Esophagus muscularis mucosa (tissue), 4 donors: ENCODE measurements at regions not wholly inside any gene's neighbourhood (a gene's known extent, or its start where the extent isn't known, plus 50 kb on each side); places are given as distances from the start of the nearest gene placed in this dataset.
"Not testable (repeated sequence)": the region's sequence is repeated elsewhere in the genome, so short reads cannot be mapped to it uniquely, and the experiment has no call there.

ENCODE experiments used
- DNase-seq: peaks from one replicate; pipeline ENCODE4 v3.0.0-alpha.2; 2017; ENCODE audit errors: extremely low spot score
- H3K27ac ChIP-seq, 4 donors: fragments of 200-600 bp; sonication (generic); replicated peaks in 1 of 4; 1 replicate in 3 of 4; 2 replicates in 1 of 4; pipeline ENCODE4 v1.5.1; 2016 to 2019; ENCODE audit warnings: mild to moderate bottlenecking in 1 of 4
- H3K27me3 ChIP-seq, 4 donors: fragments of 200-600 bp; sonication (generic); one replicate each; pipeline versions ENCODE4 v1.5.1 to v1.6.0; 2016 to 2019
- H3K36me3 ChIP-seq, 4 donors: fragments of 200-600 bp; sonication (generic); one replicate each; pipeline ENCODE4 v1.5.1; 2016 to 2019
- H3K4me1 ChIP-seq, 4 donors: fragments of 200-600 bp; sonication (generic); one replicate each; pipeline ENCODE4 v1.5.1; 2016 to 2019
- H3K4me3 ChIP-seq, 4 donors: fragments of 200-600 bp; sonication (generic); 1 replicate in 2 of 4; 2 replicates in 2 of 4; pipeline ENCODE4 v1.5.1; 2016 to 2019; ENCODE audit warnings: mild to moderate bottlenecking in 4 of 4, moderate library complexity in 1 of 4
- H3K9me3 ChIP-seq, 4 donors: fragments of 200-600 bp; sonication (generic); 1 replicate in 3 of 4; 2 replicates in 1 of 4; pipeline ENCODE4 v1.5.1; 2016 to 2019
- CTCF ChIP-seq, 3 experiments: fragments of 200-600 bp in 2 of 3; fragments of 450-650 bp in 1 of 3; sonication (generic) in 2 of 3; IDR thresholded peaks; one replicate each; pipeline ENCODE4 v1.5.1; 2017 to 2019; ENCODE audit warnings: antibody characterized with exemption in 3 of 3, mild to moderate bottlenecking in 2 of 3, moderate library complexity in 1 of 3
- EP300 ChIP-seq: sonication (generic); formaldehyde crosslinking; IDR thresholded peaks from one replicate; pipeline ENCODE4 v1.6.1; 2017; ENCODE audit warnings: antibody characterized with exemption
- POLR2A ChIP-seq: fragments of 450-650 bp; IDR thresholded peaks from one replicate; pipeline ENCODE4 v1.6.1; 2017; ENCODE audit warnings: antibody characterized with exemption, moderate library complexity, mild to moderate bottlenecking, low read depth
- POLR2AphosphoS5 ChIP-seq, 2 donors: sonication (generic); formaldehyde crosslinking; IDR thresholded peaks; one replicate each; pipeline ENCODE4 v1.6.1; 2017; ENCODE audit warnings: antibody characterized with exemption in 2 of 2
- WGBS: methylation state at CpG from one replicate; pipeline ENCODE4 v1.1.5; 2018; 5-methylcytosine and 5-hydroxymethylcytosine counted together
- intact Hi-C: fragments of 100-400 bp; cut with DNase I; formaldehyde crosslinking; loops from one replicate; pipeline ENCODE4 v1.15.1; 2023

GRCh38 chr16:22646948-22647556 lies 136.4 kb downstream of the NPIPB5 start:
- intact Hi-C loops, result loop anchor here (10.0 kb wide), 1 partner anchor 1528 kb away; no protein-coding TSS in a partner anchor
- TF ChIP-seq EP300, result no peak
- no peak for TF ChIP-seq CTCF (IDR thresholded peaks at IDR 0.05)
- no peak for TF ChIP-seq POLR2AphosphoS5 (IDR thresholded peaks at IDR 0.05)
- TF ChIP-seq POLR2A, result no peak
- no peak for DNase-seq
- Histone ChIP-seq H3K9me3 (no peaks in the 10 kb centered on the region), H3K27ac (no peak overlapping the region), H3K27me3 (peaks cover 0 to 34% (median 2%) of the 10 kb centered on the region in 4 donors), H3K4me3 (no peak overlapping the region), H3K4me1 (no peaks in the 10 kb centered on the region), H3K36me3 (no peaks in the 10 kb centered on the region)
- WGBS, result 63% methylated on average over 7 of the region's 7 CpGs

GRCh38 chr16:22648141-22648540 lies 137.4 kb downstream of the NPIPB5 start:
- 70% methylated on average over 4 of the region's 4 CpGs for WGBS
- DNase-seq, result no peak

GRCh38 chr16:22648941-22649340 lies 138.2 kb downstream of the NPIPB5 start:
- Histone ChIP-seq H3K9me3 (no peaks in the 10 kb centered on the region), H3K27me3 (peaks cover 0 to 26% (median 2%) of the 10 kb centered on the region in 4 donors), H3K4me3 (no peak overlapping the region), H3K27ac (no peak overlapping the region), H3K4me1 (no peaks in the 10 kb centered on the region), H3K36me3 (no peaks in the 10 kb centered on the region)
- DNase-seq, result no peak
- TF ChIP-seq CTCF (IDR thresholded peaks at IDR 0.05) (no peak), POLR2A (no peak), EP300 (no peak), POLR2AphosphoS5 (IDR thresholded peaks at IDR 0.05) (no peak)
- intact Hi-C loops, result loop anchor here (10.0 kb wide), 1 partner anchor 1526 kb away; no protein-coding TSS in a partner anchor
- WGBS, result 87% methylated on average over 4 of the region's 4 CpGs

More at GRCh38 chr16:22648141-22648540, 137.4 kb downstream of the NPIPB5 start:
- Histone ChIP-seq H3K9me3 (no peaks in the 10 kb centered on the region), H3K27me3 (peaks cover 0 to 27% (median 2%) of the 10 kb centered on the region in 4 donors), H3K36me3 (no peaks in the 10 kb centered on the region), H3K4me1 (no peaks in the 10 kb centered on the region), H3K4me3 (no peak overlapping the region), H3K27ac (no peak overlapping the region)
- intact Hi-C loops, result loop anchor here (10.0 kb wide), 1 partner anchor 1527 kb away; no protein-coding TSS in a partner anchor
- TF ChIP-seq CTCF (IDR thresholded peaks at IDR 0.05) (no peak), POLR2AphosphoS5 (IDR thresholded peaks at IDR 0.05) (no peak), POLR2A (no peak)

GRCh38 chr16:22651111-22651817 lies 140.6 kb downstream of the NPIPB5 start:
- H3K36me3 ChIP-seq, H3K4me3 ChIP-seq, H3K4me1 ChIP-seq, intact Hi-C loops, H3K27ac ChIP-seq, H3K9me3 ChIP-seq, DNase-seq: not testable (repeated sequence)
- H3K27me3 ChIP-seq, result peaks cover 0 to 16% (median 2%) of the 10 kb centered on the region in 4 donors
- 89% methylated on average over 6 of the region's 6 CpGs for WGBS

GRCh38 chr16:22652463-22652845 lies 141.8 kb downstream of the NPIPB5 start:
- WGBS, result 78% methylated on average over 2 of the region's 2 CpGs
- DNase-seq, result no peak

More at GRCh38 chr16:22652463-22652845, 141.8 kb downstream of the NPIPB5 start:
- H3K4me1 ChIP-seq, result no peaks in the 10 kb centered on the region
- TF ChIP-seq CTCF (IDR thresholded peaks at IDR 0.05) (no peak), EP300 (no peak), POLR2A (no peak), POLR2AphosphoS5 (IDR thresholded peaks at IDR 0.05) (no peak)
- H3K27me3 ChIP-seq, result peaks cover 0 to 16% (median 2%) of the 10 kb centered on the region in 4 donors
- intact Hi-C loops, result no loop called here
- no peak overlapping the region for H3K4me3 ChIP-seq
- no peaks in the 10 kb centered on the region for H3K36me3 ChIP-seq
- H3K9me3 ChIP-seq, result no peaks in the 10 kb centered on the region
- no peak overlapping the region for H3K27ac ChIP-seq
